Gastroesophageal sphincter (tissue), 4 donors: ENCODE measurements at regions not wholly inside any gene's neighbourhood (a gene's known extent, or its start where the extent isn't known, plus 50 kb on each side); places are given as distances from the start of the nearest gene placed in this dataset.

ENCODE experiments used
- ATAC-seq: fragments of 150-250 bp; one replicate; pipeline ENCODE4 v1.9.1; 2016; ENCODE audit warnings: mild to moderate bottlenecking, moderate library complexity
- H3K27ac ChIP-seq, 4 donors: fragments of 200-600 bp; sonication (generic) in 3 of 4; 1 replicate in 3 of 4; 2 replicates in 1 of 4; pipeline ENCODE4 v1.5.1; 2016 to 2019
- H3K27me3 ChIP-seq: fragments of 200-600 bp; sonication (generic); one replicate; pipeline ENCODE4 v1.5.1; 2019
- H3K36me3 ChIP-seq, 2 donors: fragments of 200-600 bp; sonication (generic); one replicate each; pipeline ENCODE4 v1.5.1; 2019; ENCODE audit warnings: control low read depth in 1 of 2
- H3K4me1 ChIP-seq, 3 donors: fragments of 200-600 bp; sonication (generic); 1 replicate in 2 of 3; 2 replicates in 1 of 3; pipeline ENCODE4 v1.5.1; 2016 to 2019; ENCODE audit warnings: control low read depth in 2 of 3
- H3K4me3 ChIP-seq, 2 donors: fragments of 200-600 bp; sonication (generic); one replicate each; pipeline ENCODE4 v1.5.1; 2019; ENCODE audit warnings: mild to moderate bottlenecking in 1 of 2, moderate library complexity in 1 of 2
- H3K9me3 ChIP-seq, 3 donors: fragments of 200-600 bp; sonication (generic); one replicate each; pipeline ENCODE4 v1.5.1; 2017 to 2019; ENCODE audit warnings: control low read depth in 2 of 3
- CTCF ChIP-seq, 4 experiments: fragments of 200-600 bp in 2 of 4; fragments of 450-650 bp in 2 of 4; sonication (generic) in 1 of 4; IDR thresholded peaks; one replicate each; pipeline ENCODE4 v1.5.1; 2017 to 2019; ENCODE audit warnings: antibody characterized with exemption in 4 of 4, mild to moderate bottlenecking in 2 of 4, moderate library complexity in 2 of 4
- EP300 ChIP-seq: sonication (generic); formaldehyde crosslinking; IDR thresholded peaks from one replicate; pipeline ENCODE4 v1.6.1; 2017; ENCODE audit warnings: antibody characterized with exemption, mild to moderate bottlenecking
- POLR2A ChIP-seq, 2 donors: fragments of 450-650 bp; IDR thresholded peaks; one replicate each; pipeline ENCODE4 v1.6.1; 2017; ENCODE audit warnings: antibody characterized with exemption in 2 of 2, mild to moderate bottlenecking in 2 of 2, moderate library complexity in 1 of 2
- POLR2AphosphoS5 ChIP-seq: sonication (generic); formaldehyde crosslinking; IDR thresholded peaks from one replicate; pipeline ENCODE4 v1.6.1; 2017; ENCODE audit warnings: antibody characterized with exemption
- WGBS, 2 donors: methylation state at CpG; one replicate each; pipeline ENCODE4 v1.1.5; 2018; ENCODE audit warnings: low coverage in 1 of 2; 5-methylcytosine and 5-hydroxymethylcytosine counted together

GRCh38 chr2:225319872-225320271 is 79.6 kb upstream of the NYAP2 start:
- TF ChIP-seq EP300 (no peak), CTCF (IDR thresholded peaks at IDR 0.05) (no peak), POLR2A (IDR thresholded peaks at IDR 0.05) (no peak), POLR2AphosphoS5 (no peak)
- Histone ChIP-seq H3K36me3 (no peaks in the 10 kb centered on the region), H3K4me3 (no peak overlapping the region), H3K9me3 (peaks cover 0 to 5% (median 0%) of the 10 kb centered on the region in 3 donors), H3K4me1 (no peaks in the 10 kb centered on the region), H3K27ac (no peak overlapping the region), H3K27me3 (no peaks in the 10 kb centered on the region)
- ATAC-seq: no peak

- H3K27me3 ChIP-seq: no peaks in the 10 kb centered on the region
- H3K4me1 ChIP-seq: no peaks in the 10 kb centered on the region
- H3K4me3 ChIP-seq: no peak overlapping the region
- H3K9me3 ChIP-seq: peaks cover 0 to 5% (median 0%) of the 10 kb centered on the region in 3 donors
- TF ChIP-seq EP300: no peak
- no peak overlapping the region for H3K27ac ChIP-seq
- no CpG with 5 or more reads among the region's 1 CpG for WGBS, 2 donors
- ATAC-seq: no peak
- no peaks in the 10 kb centered on the region for H3K36me3 ChIP-seq
Measured at GRCh38 chr2:225318440-225318839, 81.1 kb upstream of the NYAP2 start.

- H3K9me3 ChIP-seq: peaks cover 0 to 5% (median 0%) of the 10 kb centered on the region in 3 donors
- TF ChIP-seq EP300: no peak
- TF ChIP-seq CTCF (IDR thresholded peaks at IDR 0.05): no peak
- TF ChIP-seq POLR2AphosphoS5: no peak
- TF ChIP-seq POLR2A (IDR thresholded peaks at IDR 0.05): no peak
- H3K4me1 ChIP-seq: no peaks in the 10 kb centered on the region
- no peaks in the 10 kb centered on the region for H3K36me3 ChIP-seq
- no peak overlapping the region for H3K27ac ChIP-seq
- no peak for ATAC-seq
- H3K27me3 ChIP-seq: no peaks in the 10 kb centered on the region
- no peak overlapping the region for H3K4me3 ChIP-seq
Measured at GRCh38 chr2:225317186-225317585, 82.3 kb upstream of the NYAP2 start.

- H3K36me3 ChIP-seq: no peaks in the 10 kb centered on the region
- H3K27me3 ChIP-seq: no peaks in the 10 kb centered on the region
- ATAC-seq: no peak
- TF ChIP-seq CTCF (IDR thresholded peaks at IDR 0.05): no peak
- TF ChIP-seq POLR2AphosphoS5: no peak
- TF ChIP-seq EP300: no peak
- no peak for TF ChIP-seq POLR2A (IDR thresholded peaks at IDR 0.05)
- H3K4me1 ChIP-seq: no peaks in the 10 kb centered on the region
- no peak overlapping the region for H3K4me3 ChIP-seq
- H3K27ac ChIP-seq: no peak overlapping the region
- no peaks in the 10 kb centered on the region for H3K9me3 ChIP-seq
Measured at GRCh38 chr2:225310745-225311144, 88.8 kb upstream of the NYAP2 start.

- no peak for ATAC-seq
- no peaks in the 10 kb centered on the region for H3K9me3 ChIP-seq
- no peaks in the 10 kb centered on the region for H3K4me1 ChIP-seq
Measured at GRCh38 chr2:225309516-225309915, 90.0 kb upstream of the NYAP2 start.

GRCh38 chr2:225296951-225297350 is 102.6 kb upstream of the NYAP2 start:
- Histone ChIP-seq H3K4me3 (no peak overlapping the region), H3K36me3 (no peaks in the 10 kb centered on the region), H3K27me3 (no peaks in the 10 kb centered on the region), H3K4me1 (no peaks in the 10 kb centered on the region), H3K27ac (no peak overlapping the region), H3K9me3 (peaks cover 0 to 12% (median 0%) of the 10 kb centered on the region in 3 donors)
- TF ChIP-seq POLR2A (IDR thresholded peaks at IDR 0.05) (no peak), POLR2AphosphoS5 (no peak), EP300 (no peak), CTCF (IDR thresholded peaks at IDR 0.05) (no peak)
- ATAC-seq: no peak
- WGBS, 2 donors: 22 to 23% methylated on average over 2 of the region's 2 CpGs

More at GRCh38 chr2:225309516-225309915, 90.0 kb upstream of the NYAP2 start:
- Histone ChIP-seq H3K4me3 (no peak overlapping the region), H3K36me3 (no peaks in the 10 kb centered on the region), H3K27ac (no peak overlapping the region), H3K27me3 (no peaks in the 10 kb centered on the region)
- TF ChIP-seq EP300 (no peak), POLR2AphosphoS5 (no peak)
